HEK293 (cell line): ENCODE measurements at regions not wholly inside any gene's neighbourhood (a gene's known extent, or its start where the extent isn't known, plus 50 kb on each side); places are given as distances from the start of the nearest gene placed in this dataset.

Source experiments
- CTCF ChIA-PET: fragments of 350-600 bp; formaldehyde crosslinking; extraction: SDS; loops from one replicate; lab custom pipeline; 2021; ENCODE audit warnings: antibody characterized with exemption; lab: Yijun Ruan, JAX
- POLR2A ChIA-PET: fragments of 300-600 bp; formaldehyde crosslinking; extraction: SDS; loops from one replicate; lab custom pipeline; 2020; ENCODE audit warnings: antibody characterized with exemption, inconsistent platforms; lab: Yijun Ruan, JAX
- H3K27ac ChIP-seq: fragments of 200-500 bp; sonication (Bioruptor generic); 2 replicates; pipeline ENCODE4 v1.5.1; 2014; ENCODE audit warnings: low read depth, low read length, control low read depth, inconsistent platforms; ENCODE audit errors: extremely low read depth
- H3K36me3 ChIP-seq, 2 experiments: fragments of 200-500 bp in 1 of 2; sonication (Bioruptor generic) in 1 of 2; 1 replicate in 1 of 2; 2 replicates in 1 of 2; pipeline ENCODE4 v1.5.1; 2014 to 2017; ENCODE audit warnings: inconsistent platforms in 2 of 2, low read length in 2 of 2; ENCODE audit not compliant: control insufficient read depth in 2 of 2, insufficient read depth in 1 of 2
- H3K4me1 ChIP-seq: fragments of 200-500 bp; sonication (Bioruptor generic); 2 replicates; pipeline ENCODE4 v1.5.1; 2014; ENCODE audit warnings: mild to moderate bottlenecking, low read length, inconsistent platforms; ENCODE audit not compliant: control insufficient read depth, insufficient read depth
- H3K4me3 ChIP-seq: 2 replicates; pipeline ENCODE4 v1.5.1; 2011; ENCODE audit warnings: low read depth, mild to moderate bottlenecking, control low read depth, low read length, moderate library complexity
- H3K9me3 ChIP-seq: fragments of 200-500 bp; sonication (Bioruptor generic); 2 replicates; pipeline ENCODE4 v1.5.1; 2014; ENCODE audit warnings: low read depth, low read length, inconsistent platforms; ENCODE audit not compliant: control insufficient read depth, insufficient read depth
- BCL11A ChIP-seq: fragments of 450-650 bp; formaldehyde crosslinking; IDR thresholded peaks from 2 replicates; pipeline ENCODE4 v1.5.1; 2016; ENCODE audit warnings: low read depth, missing biosample characterization, missing genetic modification characterization
- EGR2 ChIP-seq: fragments of 450-650 bp; formaldehyde crosslinking; IDR thresholded peaks from 2 replicates; pipeline ENCODE4 v1.5.1; 2016; ENCODE audit warnings: low read depth, missing biosample characterization, missing genetic modification characterization
- GLIS2 ChIP-seq: fragments of 450-650 bp; formaldehyde crosslinking; IDR thresholded peaks from 2 replicates; pipeline ENCODE4 v1.5.1; 2016; ENCODE audit warnings: missing biosample characterization, missing genetic modification characterization
- IKZF3 ChIP-seq: fragments of 450-650 bp; IDR thresholded peaks from 2 replicates; pipeline ENCODE4 v1.5.0; 2018; ENCODE audit warnings: missing biosample characterization, mild to moderate bottlenecking, missing genetic modification characterization, moderate library complexity
- PRDM1 ChIP-seq: fragments of 450-650 bp; formaldehyde crosslinking; IDR thresholded peaks from 2 replicates; pipeline ENCODE4; 2016; ENCODE audit warnings: missing biosample characterization, missing genetic modification characterization
- REST ChIP-seq: fragments of 450-650 bp; formaldehyde crosslinking; IDR thresholded peaks from 2 replicates; pipeline ENCODE4 v1.5.1; 2016; ENCODE audit warnings: missing biosample characterization, missing genetic modification characterization
- ZIC2 ChIP-seq: fragments of 450-650 bp; formaldehyde crosslinking; IDR thresholded peaks from 2 replicates; pipeline ENCODE4 v1.5.1; 2016; ENCODE audit warnings: missing biosample characterization, missing genetic modification characterization
- ZNF10 ChIP-seq: fragments of 450-650 bp; formaldehyde crosslinking; IDR thresholded peaks from 2 replicates; pipeline ENCODE4 v1.5.1; 2017; ENCODE audit warnings: missing biosample characterization, missing genetic modification characterization
- ZNF121 ChIP-seq: fragments of 450-650 bp; formaldehyde crosslinking; IDR thresholded peaks from 2 replicates; pipeline ENCODE4 v1.5.1; 2016; ENCODE audit warnings: missing biosample characterization, missing genetic modification characterization
- ZNF19 ChIP-seq: fragments of 450-650 bp; formaldehyde crosslinking; IDR thresholded peaks from 2 replicates; pipeline ENCODE4; 2016; ENCODE audit warnings: missing biosample characterization, missing genetic modification characterization, low read depth
- ZNF324 ChIP-seq: fragments of 450-650 bp; formaldehyde crosslinking; IDR thresholded peaks from 2 replicates; pipeline ENCODE4 v1.5.1; 2016; ENCODE audit warnings: missing biosample characterization, missing genetic modification characterization
- ZNF341 ChIP-seq: fragments of 450-650 bp; formaldehyde crosslinking; IDR thresholded peaks from 2 replicates; pipeline ENCODE4; 2016; ENCODE audit warnings: low read depth, missing biosample characterization, missing genetic modification characterization
- ZNF426 ChIP-seq: fragments of 450-650 bp; formaldehyde crosslinking; IDR thresholded peaks from 2 replicates; pipeline ENCODE4 v1.5.1; 2017; ENCODE audit warnings: missing biosample characterization, missing genetic modification characterization, mild to moderate bottlenecking, inconsistent platforms, moderate library complexity
- ZNF488 ChIP-seq: fragments of 450-650 bp; formaldehyde crosslinking; IDR thresholded peaks from 2 replicates; pipeline ENCODE4 v1.5.1; 2016; ENCODE audit warnings: missing biosample characterization, missing genetic modification characterization
- ZNF571 ChIP-seq: fragments of 450-650 bp; formaldehyde crosslinking; IDR thresholded peaks from 2 replicates; pipeline ENCODE4 v1.5.0; 2017; ENCODE audit warnings: missing biosample characterization, missing genetic modification characterization
- ZNF585B ChIP-seq: fragments of 450-650 bp; formaldehyde crosslinking; IDR thresholded peaks from 2 replicates; pipeline ENCODE4 v1.5.1; 2016; ENCODE audit warnings: missing biosample characterization, missing genetic modification characterization
- ZNF600 ChIP-seq: fragments of 450-650 bp; formaldehyde crosslinking; IDR thresholded peaks from 2 replicates; pipeline ENCODE4 v1.5.1; 2016; ENCODE audit warnings: missing biosample characterization, missing genetic modification characterization
- ZNF610 ChIP-seq: fragments of 450-650 bp; formaldehyde crosslinking; IDR thresholded peaks from 2 replicates; pipeline ENCODE4 v1.5.1; 2016; ENCODE audit warnings: missing biosample characterization, missing genetic modification characterization, borderline replicate concordance
- ZNF621 ChIP-seq: fragments of 450-650 bp; formaldehyde crosslinking; IDR thresholded peaks from 2 replicates; pipeline ENCODE4 v1.5.1; 2017; ENCODE audit warnings: missing biosample characterization, missing genetic modification characterization
- ZNF626 ChIP-seq: fragments of 450-650 bp; sonication (Bioruptor Pico); formaldehyde crosslinking; IDR thresholded peaks from 2 replicates; pipeline ENCODE4 v1.5.1; 2018; ENCODE audit warnings: missing biosample characterization, missing genetic modification characterization, inconsistent platforms
- ZNF664 ChIP-seq: fragments of 450-650 bp; formaldehyde crosslinking; IDR thresholded peaks from 2 replicates; pipeline ENCODE4 v1.5.1; 2016; ENCODE audit warnings: missing biosample characterization, missing genetic modification characterization
- ZNF747 ChIP-seq: fragments of 450-650 bp; formaldehyde crosslinking; IDR thresholded peaks from 2 replicates; pipeline ENCODE4 v1.5.1; 2016; ENCODE audit warnings: missing biosample characterization, missing genetic modification characterization
- ZNF76 ChIP-seq: fragments of 450-650 bp; formaldehyde crosslinking; IDR thresholded peaks from 2 replicates; pipeline ENCODE4; 2016; ENCODE audit warnings: low read depth, missing biosample characterization, missing genetic modification characterization, borderline replicate concordance
- ZNF830 ChIP-seq: fragments of 450-650 bp; IDR thresholded peaks from 2 replicates; pipeline ENCODE4 v1.5.0; 2018; ENCODE audit warnings: missing biosample characterization, missing genetic modification characterization, low read depth, mild to moderate bottlenecking, moderate library complexity
- TF ChIP-seq, protein P1 (sequence below): fragments of 450-650 bp; formaldehyde crosslinking; IDR thresholded peaks from 2 replicates; pipeline ENCODE4 v1.5.1; 2017; ENCODE audit warnings: missing biosample characterization, mild to moderate bottlenecking, missing genetic modification characterization, moderate library complexity
- TF ChIP-seq, protein P2 (sequence below): fragments of 450-650 bp; formaldehyde crosslinking; IDR thresholded peaks from 2 replicates; pipeline ENCODE4 v1.5.1; 2017; ENCODE audit warnings: missing biosample characterization, missing genetic modification characterization
- TF ChIP-seq, protein P3 (sequence below): fragments of 450-650 bp; formaldehyde crosslinking; IDR thresholded peaks from 2 replicates; pipeline ENCODE4 v1.5.1; 2016; ENCODE audit warnings: missing biosample characterization, missing genetic modification characterization

- TF ChIP-seq, protein P1, sequence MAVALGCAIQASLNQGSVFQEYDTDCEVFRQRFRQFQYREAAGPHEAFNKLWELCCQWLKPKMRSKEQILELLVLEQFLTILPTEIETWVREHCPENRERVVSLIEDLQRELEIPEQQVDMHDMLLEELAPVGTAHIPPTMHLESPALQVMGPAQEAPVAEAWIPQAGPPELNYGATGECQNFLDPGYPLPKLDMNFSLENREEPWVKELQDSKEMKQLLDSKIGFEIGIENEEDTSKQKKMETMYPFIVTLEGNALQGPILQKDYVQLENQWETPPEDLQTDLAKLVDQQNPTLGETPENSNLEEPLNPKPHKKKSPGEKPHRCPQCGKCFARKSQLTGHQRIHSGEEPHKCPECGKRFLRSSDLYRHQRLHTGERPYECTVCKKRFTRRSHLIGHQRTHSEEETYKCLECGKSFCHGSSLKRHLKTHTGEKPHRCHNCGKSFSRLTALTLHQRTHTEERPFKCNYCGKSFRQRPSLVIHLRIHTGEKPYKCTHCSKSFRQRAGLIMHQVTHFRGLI: no peak
- no peak for TF ChIP-seq ZNF626 (tag by site-specific recombination)
Measured at GRCh38 chr12:46891306-46891705, 65.5 kb upstream of the SLC38A4 start (continued).

GRCh38 chr12:46892034-46892705, 66.4 kb upstream of the SLC38A4 start:
- Histone ChIP-seq H3K9me3 (no peaks in the 10 kb centered on the region), H3K4me1 (no peaks in the 10 kb centered on the region), H3K36me3 (no peaks in the 10 kb centered on the region), H3K27ac (no peak overlapping the region), H3K4me3 (no peak overlapping the region)
- no peak for TF ChIP-seq ZNF121 (tag by site-specific recombination)
- TF ChIP-seq ZNF341: no peak
- TF ChIP-seq ZIC2: no peak
- TF ChIP-seq EGR2 (tag by site-specific recombination): no peak
- no peak for TF ChIP-seq ZNF426 (tag by site-specific recombination)
- TF ChIP-seq IKZF3: no peak
- TF ChIP-seq ZNF747 (tag by site-specific recombination): no peak
- no peak for TF ChIP-seq ZNF19 (tag by site-specific recombination)
- no peak for TF ChIP-seq ZNF830
- TF ChIP-seq ZNF610 (tag by site-specific recombination): no peak
- no peak for TF ChIP-seq ZNF664
- no peak for TF ChIP-seq ZNF324
- no peak for TF ChIP-seq BCL11A
- TF ChIP-seq ZNF571 (tag by site-specific recombination): no peak
- TF ChIP-seq ZNF488: no peak
- TF ChIP-seq GLIS2 (tag by site-specific recombination): no peak
- TF ChIP-seq ZNF76: no peak
- CTCF ChIA-PET: no interaction called here
- POLR2A ChIA-PET: no interaction called here

GRCh38 chr12:46892887-46893286, 67.1 kb upstream of the SLC38A4 start:
- H3K9me3 ChIP-seq: no peaks in the 10 kb centered on the region
- POLR2A ChIA-PET: no interaction called here
- no peak overlapping the region for H3K27ac ChIP-seq
- H3K36me3 ChIP-seq: no peaks in the 10 kb centered on the region
- H3K4me3 ChIP-seq: no peak overlapping the region
- H3K4me1 ChIP-seq: no peaks in the 10 kb centered on the region
- CTCF ChIA-PET: no interaction called here
- TF ChIP-seq ZNF585B (tag by site-specific recombination) (no peak), ZNF621 (tag by site-specific recombination) (no peak), REST (tag by site-specific recombination) (no peak), ZNF10 (tag by site-specific recombination) (no peak), ZNF600 (tag by site-specific recombination) (no peak), PRDM1 (tag by site-specific recombination) (no peak)
- TF ChIP-seq, protein P2, sequence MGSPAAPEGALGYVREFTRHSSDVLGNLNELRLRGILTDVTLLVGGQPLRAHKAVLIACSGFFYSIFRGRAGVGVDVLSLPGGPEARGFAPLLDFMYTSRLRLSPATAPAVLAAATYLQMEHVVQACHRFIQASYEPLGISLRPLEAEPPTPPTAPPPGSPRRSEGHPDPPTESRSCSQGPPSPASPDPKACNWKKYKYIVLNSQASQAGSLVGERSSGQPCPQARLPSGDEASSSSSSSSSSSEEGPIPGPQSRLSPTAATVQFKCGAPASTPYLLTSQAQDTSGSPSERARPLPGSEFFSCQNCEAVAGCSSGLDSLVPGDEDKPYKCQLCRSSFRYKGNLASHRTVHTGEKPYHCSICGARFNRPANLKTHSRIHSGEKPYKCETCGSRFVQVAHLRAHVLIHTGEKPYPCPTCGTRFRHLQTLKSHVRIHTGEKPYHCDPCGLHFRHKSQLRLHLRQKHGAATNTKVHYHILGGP (tag by site-specific recombination): no peak
- TF ChIP-seq, protein P3, sequence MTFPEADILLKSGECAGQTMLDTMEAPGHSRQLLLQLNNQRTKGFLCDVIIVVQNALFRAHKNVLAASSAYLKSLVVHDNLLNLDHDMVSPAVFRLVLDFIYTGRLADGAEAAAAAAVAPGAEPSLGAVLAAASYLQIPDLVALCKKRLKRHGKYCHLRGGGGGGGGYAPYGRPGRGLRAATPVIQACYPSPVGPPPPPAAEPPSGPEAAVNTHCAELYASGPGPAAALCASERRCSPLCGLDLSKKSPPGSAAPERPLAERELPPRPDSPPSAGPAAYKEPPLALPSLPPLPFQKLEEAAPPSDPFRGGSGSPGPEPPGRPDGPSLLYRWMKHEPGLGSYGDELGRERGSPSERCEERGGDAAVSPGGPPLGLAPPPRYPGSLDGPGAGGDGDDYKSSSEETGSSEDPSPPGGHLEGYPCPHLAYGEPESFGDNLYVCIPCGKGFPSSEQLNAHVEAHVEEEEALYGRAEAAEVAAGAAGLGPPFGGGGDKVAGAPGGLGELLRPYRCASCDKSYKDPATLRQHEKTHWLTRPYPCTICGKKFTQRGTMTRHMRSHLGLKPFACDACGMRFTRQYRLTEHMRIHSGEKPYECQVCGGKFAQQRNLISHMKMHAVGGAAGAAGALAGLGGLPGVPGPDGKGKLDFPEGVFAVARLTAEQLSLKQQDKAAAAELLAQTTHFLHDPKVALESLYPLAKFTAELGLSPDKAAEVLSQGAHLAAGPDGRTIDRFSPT (tag by site-specific recombination): no peak
